Activated naive CD8-positive, alpha-beta T cell treated with anti-CD3 and anti-CD28 coated beads, Interleukin-2, amount 10 ng/mL, durations not matched to agents 7 days and 5 days (primary cell): ENCODE measurements at regions not wholly inside any gene's neighbourhood (a gene's known extent, or its start where the extent isn't known, plus 50 kb on each side); places are given as distances from the start of the nearest gene placed in this dataset.

Source experiments
- ATAC-seq: fragments of 150-1000 bp; cut with Tn5 transposase; one replicate; pipeline ENCODE4 v1.10.0; 2021; ENCODE audit warnings: low read depth, moderate library complexity
- POLR2A ChIA-PET: fragments of 350-600 bp; sonication (Branson Sonifier 250); formaldehyde crosslinking; loops from one replicate; lab custom pipeline; 2021; ENCODE audit warnings: antibody characterized with exemption; lab: Charles Lee
- DNase-seq: peaks from one replicate; pipeline ENCODE4 v3.0.0; 2021
- H3K27ac Mint-ChIP-seq: one replicate; pipeline ENCODE4 v1.8.0; 2022; ENCODE audit warnings: mild to moderate bottlenecking, mixed read lengths
- H3K27me3 Mint-ChIP-seq: one replicate; pipeline ENCODE4 v1.8.0; 2022; ENCODE audit warnings: mild to moderate bottlenecking, moderate library complexity, mixed read lengths
- H3K36me3 Mint-ChIP-seq: one replicate; pipeline ENCODE4 v1.8.0; 2021; ENCODE audit warnings: mild to moderate bottlenecking, mixed read lengths
- H3K4me1 Mint-ChIP-seq: one replicate; pipeline ENCODE4 v1.8.0; 2021; ENCODE audit warnings: mixed read lengths
- H3K4me3 Mint-ChIP-seq: one replicate; pipeline ENCODE4 v1.8.0; 2022; ENCODE audit warnings: mild to moderate bottlenecking, moderate library complexity, mixed read lengths
- H3K9me3 Mint-ChIP-seq: one replicate; pipeline ENCODE4 v1.8.0; 2021; ENCODE audit warnings: mixed read lengths

- no peaks in the 10 kb centered on the region for H3K36me3 Mint-ChIP-seq
- no peaks in the 10 kb centered on the region for H3K4me1 Mint-ChIP-seq
- no peak overlapping the region for H3K4me3 Mint-ChIP-seq
- no peak for ATAC-seq
- H3K9me3 Mint-ChIP-seq, result no peaks in the 10 kb centered on the region
- H3K27ac Mint-ChIP-seq, result no peak overlapping the region
- no peaks in the 10 kb centered on the region for H3K27me3 Mint-ChIP-seq
- POLR2A ChIA-PET, result no interaction called here
- DNase-seq, result no peak
Observed at GRCh38 chr9:29958469-29958868, 2385.2 kb upstream of the C9orf72 start.

- POLR2A ChIA-PET, result no interaction called here
- ATAC-seq, result no peak
- no peak for DNase-seq
- Mint-ChIP-seq H3K4me3 (no peak overlapping the region), H3K27ac (no peak overlapping the region), H3K4me1 (no peaks in the 10 kb centered on the region), H3K36me3 (no peaks in the 10 kb centered on the region), H3K27me3 (no peaks in the 10 kb centered on the region), H3K9me3 (no peaks in the 10 kb centered on the region)
Observed at GRCh38 chr9:29965834-29966233, 2392.6 kb upstream of the C9orf72 start.

- ATAC-seq, result no peak
- Mint-ChIP-seq H3K27ac (no peak overlapping the region), H3K4me3 (no peak overlapping the region)
Observed at GRCh38 chr9:29966247-29966646, 2393.0 kb upstream of the C9orf72 start.

GRCh38 chr9:29968831-29969230, 2395.6 kb upstream of the C9orf72 start:
- POLR2A ChIA-PET, result no interaction called here
- Mint-ChIP-seq H3K27me3 (no peaks in the 10 kb centered on the region), H3K36me3 (no peaks in the 10 kb centered on the region), H3K4me3 (no peak overlapping the region), H3K4me1 (no peaks in the 10 kb centered on the region), H3K9me3 (no peaks in the 10 kb centered on the region), H3K27ac (no peak overlapping the region)
- ATAC-seq (no peak), DNase-seq (no peak)

More at GRCh38 chr9:29966247-29966646, 2393.0 kb upstream of the C9orf72 start:
- Mint-ChIP-seq H3K36me3 (no peaks in the 10 kb centered on the region), H3K27me3 (no peaks in the 10 kb centered on the region), H3K9me3 (no peaks in the 10 kb centered on the region), H3K4me1 (no peaks in the 10 kb centered on the region)
- DNase-seq, result no peak
- POLR2A ChIA-PET, result no interaction called here

- Mint-ChIP-seq H3K4me1 (no peaks in the 10 kb centered on the region), H3K4me3 (no peak overlapping the region), H3K36me3 (no peaks in the 10 kb centered on the region), H3K27me3 (no peaks in the 10 kb centered on the region), H3K9me3 (no peaks in the 10 kb centered on the region), H3K27ac (no peak overlapping the region)
- ATAC-seq, result no peak
- POLR2A ChIA-PET, result no interaction called here
- no peak for DNase-seq
Observed at GRCh38 chr9:29969408-29969807, 2396.1 kb upstream of the C9orf72 start.

GRCh38 chr9:29969856-29970647, 2396.8 kb upstream of the C9orf72 start:
- DNase-seq (no peak), ATAC-seq (no peak)
- Mint-ChIP-seq H3K4me3 (no peak overlapping the region), H3K36me3 (no peaks in the 10 kb centered on the region), H3K4me1 (no peaks in the 10 kb centered on the region), H3K9me3 (no peaks in the 10 kb centered on the region), H3K27ac (no peak overlapping the region), H3K27me3 (no peaks in the 10 kb centered on the region)
- POLR2A ChIA-PET, result no interaction called here

GRCh38 chr9:29974197-29974596, 2400.9 kb upstream of the C9orf72 start:
- ATAC-seq, result no peak
- POLR2A ChIA-PET, result no interaction called here
- Mint-ChIP-seq H3K9me3 (no peaks in the 10 kb centered on the region), H3K4me3 (no peak overlapping the region), H3K27me3 (no peaks in the 10 kb centered on the region), H3K4me1 (no peaks in the 10 kb centered on the region), H3K36me3 (no peaks in the 10 kb centered on the region), H3K27ac (no peak overlapping the region)
- DNase-seq, result no peak

GRCh38 chr9:29976981-29977380, 2403.7 kb upstream of the C9orf72 start:
- DNase-seq (no peak), ATAC-seq (no peak)
- Mint-ChIP-seq H3K9me3 (peaks cover 2% of the 10 kb centered on the region), H3K36me3 (no peaks in the 10 kb centered on the region), H3K4me3 (no peak overlapping the region), H3K27me3 (no peaks in the 10 kb centered on the region), H3K4me1 (no peaks in the 10 kb centered on the region), H3K27ac (no peak overlapping the region)
- POLR2A ChIA-PET, result no interaction called here

GRCh38 chr9:29981013-29981412, 2403.4 kb upstream of the ACO1 start:
- POLR2A ChIA-PET, result no interaction called here
- H3K36me3 Mint-ChIP-seq, result no peaks in the 10 kb centered on the region
- DNase-seq (no peak), ATAC-seq (no peak)
- H3K4me1 Mint-ChIP-seq, result no peaks in the 10 kb centered on the region
- H3K4me3 Mint-ChIP-seq, result no peak overlapping the region
- no peak overlapping the region for H3K27ac Mint-ChIP-seq
- peaks cover 2% of the 10 kb centered on the region for H3K9me3 Mint-ChIP-seq
- H3K27me3 Mint-ChIP-seq, result no peaks in the 10 kb centered on the region

- H3K4me1 Mint-ChIP-seq, result no peaks in the 10 kb centered on the region
- H3K4me3 Mint-ChIP-seq, result no peak overlapping the region
- no peak overlapping the region for H3K27ac Mint-ChIP-seq
- DNase-seq, result no peak
- POLR2A ChIA-PET, result no interaction called here
- ATAC-seq, result no peak
- no peaks in the 10 kb centered on the region for H3K27me3 Mint-ChIP-seq
- H3K36me3 Mint-ChIP-seq, result no peaks in the 10 kb centered on the region
- H3K9me3 Mint-ChIP-seq, result peaks cover 15% of the 10 kb centered on the region
Observed at GRCh38 chr9:29999645-30000044, 2384.8 kb upstream of the ACO1 start.

- ATAC-seq, result no peak
Observed at GRCh38 chr9:30010691-30011090, 2373.8 kb upstream of the ACO1 start.

GRCh38 chr9:30012622-30013021, 2371.8 kb upstream of the ACO1 start:
- POLR2A ChIA-PET, result no interaction called here
- H3K4me3 Mint-ChIP-seq, result no peak overlapping the region

More at GRCh38 chr9:30010691-30011090, 2373.8 kb upstream of the ACO1 start:
- Mint-ChIP-seq H3K4me1 (no peaks in the 10 kb centered on the region), H3K4me3 (no peak overlapping the region), H3K9me3 (no peaks in the 10 kb centered on the region), H3K27ac (no peak overlapping the region), H3K27me3 (no peaks in the 10 kb centered on the region), H3K36me3 (no peaks in the 10 kb centered on the region)
- POLR2A ChIA-PET, result no interaction called here
- no peak for DNase-seq

GRCh38 chr9:30015073-30015472, 2369.4 kb upstream of the ACO1 start:
- Mint-ChIP-seq H3K9me3 (no peaks in the 10 kb centered on the region), H3K27ac (no peak overlapping the region), H3K27me3 (no peaks in the 10 kb centered on the region), H3K4me3 (no peak overlapping the region), H3K36me3 (no peaks in the 10 kb centered on the region), H3K4me1 (no peaks in the 10 kb centered on the region)
- DNase-seq, result no peak
- POLR2A ChIA-PET, result no interaction called here
- no peak for ATAC-seq

More at GRCh38 chr9:30012622-30013021, 2371.8 kb upstream of the ACO1 start:
- ATAC-seq, result no peak
- DNase-seq, result no peak
- no peak overlapping the region for H3K27ac Mint-ChIP-seq
- no peaks in the 10 kb centered on the region for H3K9me3 Mint-ChIP-seq
- no peaks in the 10 kb centered on the region for H3K27me3 Mint-ChIP-seq
- H3K36me3 Mint-ChIP-seq, result no peaks in the 10 kb centered on the region
- no peaks in the 10 kb centered on the region for H3K4me1 Mint-ChIP-seq

GRCh38 chr9:30020161-30020560, 2364.3 kb upstream of the ACO1 start:
- DNase-seq, result no peak
- Mint-ChIP-seq H3K36me3 (no peaks in the 10 kb centered on the region), H3K27me3 (no peaks in the 10 kb centered on the region), H3K27ac (no peak overlapping the region), H3K4me3 (no peak overlapping the region), H3K4me1 (no peaks in the 10 kb centered on the region), H3K9me3 (no peaks in the 10 kb centered on the region)
- POLR2A ChIA-PET, result no interaction called here
- no peak for ATAC-seq
